HCT116 (cell line): ENCODE measurements at regions not wholly inside any gene's neighbourhood (a gene's known extent, or its start where the extent isn't known, plus 50 kb on each side); places are given as distances from the start of the nearest gene placed in this dataset.

Experiments used
- ATAC-seq: fragments of 200-7000 bp; cut with Tn5 transposase; 2 replicates; pipeline ENCODE4 v1.9.1; 2020; ENCODE audit warnings: mild to moderate bottlenecking, moderate library complexity
- BruUV-seq: library from RNA; stranded (reverse); fragments of 400-500 nt; replicated peaks from 2 replicates; lab custom pipeline; 2021; lab: Mats Ljungman, UMichigan
- CTCF ChIA-PET: fragments of 300-600 bp; sonication (Branson Sonifier 250); formaldehyde crosslinking; loops from one replicate; lab custom pipeline; 2021; ENCODE audit warnings: antibody characterized with exemption; lab: Charles Lee
- POLR2A ChIA-PET: fragments of 300-600, 350-600 bp; sonication (Branson Sonifier 250); formaldehyde crosslinking; loops from one replicate; lab custom pipeline; 2021; ENCODE audit warnings: antibody characterized with exemption; lab: Charles Lee
- RAD21 ChIA-PET, 2 experiments: fragments of 300-600 bp; sonication (Branson Sonifier 250); formaldehyde crosslinking; loops; one replicate each; lab custom pipeline; 2023; ENCODE audit warnings: low total read pairs in 2 of 2; ENCODE audit not compliant: uncharacterized antibody in 2 of 2, unreplicated experiment in 2 of 2, low non-redundant PET in 1 of 2; lab: Charles Lee
- DNase-seq: peaks from one replicate; pipeline ENCODE4 v3.0.0-alpha.2; 2010; ENCODE audit warnings: low read depth, low spot score
- H2AFZ ChIP-seq: fragments of 200-600 bp; shearing (Covaris generic), sonication (generic); 2 replicates; pipeline ENCODE4 v1.6.1; 2017; ENCODE audit warnings: low read depth, mixed run types, mixed read lengths, antibody characterized with exemption, low read length; ENCODE audit not compliant: poor library complexity, severe bottlenecking
- H3K27ac ChIP-seq: 2 replicates; pipeline ENCODE4 v1.5.1; 2012; ENCODE audit warnings: low read depth, low read length
- H3K27me3 ChIP-seq: fragments of 200-600 bp; sonication (generic); 2 replicates; pipeline ENCODE4 v1.6.1; 2016; ENCODE audit warnings: mixed run types, low read length, mixed read lengths; ENCODE audit not compliant: insufficient read depth
- H3K36me3 ChIP-seq, 2 experiments: fragments of 200-500 bp in 1 of 2; fragments of 200-600 bp in 1 of 2; sonication (Bioruptor generic) in 1 of 2; sonication (generic) in 1 of 2; 2 replicates each; pipeline versions ENCODE4 v1.5.1 to v1.6.1; 2014 to 2016; ENCODE audit warnings: low read length in 2 of 2, inconsistent platforms in 1 of 2, mixed read lengths in 1 of 2, mixed run types in 1 of 2; ENCODE audit not compliant: insufficient read depth in 2 of 2, control insufficient read depth in 1 of 2
- H3K4me1 ChIP-seq, 2 experiments: fragments of 200-600 bp in 1 of 2; sonication (generic) in 1 of 2; 2 replicates each; pipeline versions ENCODE4 v1.5.1 to v1.6.1; 2012 to 2017; ENCODE audit warnings: low read length in 2 of 2, inconsistent platforms in 1 of 2, mild to moderate bottlenecking in 1 of 2, mixed read lengths in 1 of 2, mixed run types in 1 of 2, moderate library complexity in 1 of 2; ENCODE audit not compliant: insufficient read depth in 2 of 2, control insufficient read depth in 1 of 2
- H3K4me2 ChIP-seq: fragments of 200-600 bp; sonication (generic); 2 replicates; pipeline ENCODE4 v1.6.1; 2017; ENCODE audit warnings: mixed run types, low read length, mixed read lengths
- H3K4me3 ChIP-seq, 2 experiments: fragments of 200-600 bp in 1 of 2; sonication (generic) in 1 of 2; replicated peaks in 1 of 2; 2 replicates each; pipeline ENCODE4 v1.5.1; 2011 to 2016; ENCODE audit warnings: low read length in 2 of 2, control low read depth in 1 of 2, low read depth in 1 of 2, mild to moderate bottlenecking in 1 of 2, mixed read lengths in 1 of 2, mixed run types in 1 of 2
- H3K79me2 ChIP-seq: fragments of 200-600 bp; sonication (generic); 2 replicates; pipeline ENCODE4 v1.6.1; 2017; ENCODE audit warnings: mild to moderate bottlenecking, mixed run types, low read length, moderate library complexity, mixed read lengths; ENCODE audit not compliant: insufficient read depth
- H3K9ac ChIP-seq: fragments of 200-600 bp; sonication (generic); 2 replicates; pipeline ENCODE4 v1.6.1; 2016; ENCODE audit warnings: low read length, mixed read lengths
- H3K9me2 ChIP-seq: fragments of 200-600 bp; sonication (generic), shearing (Covaris generic); 2 replicates; pipeline ENCODE4 v1.6.1; 2017; ENCODE audit warnings: mixed run types, mild to moderate bottlenecking, moderate library complexity; ENCODE audit not compliant: insufficient read depth
- H3K9me3 ChIP-seq, 2 experiments: fragments of 200-500 bp in 1 of 2; fragments of 200-600 bp in 1 of 2; sonication (Bioruptor generic) in 1 of 2; sonication (generic) in 1 of 2; 2 replicates each; pipeline ENCODE4 v1.6.1; 2014 to 2017; ENCODE audit warnings: low read length in 2 of 2, mixed read lengths in 2 of 2, inconsistent platforms in 1 of 2, low read depth in 1 of 2, mild to moderate bottlenecking in 1 of 2, mixed run types in 1 of 2, moderate library complexity in 1 of 2; ENCODE audit not compliant: control insufficient read depth in 1 of 2, insufficient read depth in 1 of 2
- H4K20me1 ChIP-seq: fragments of 200-600 bp; sonication (generic), shearing (Covaris generic); 2 replicates; pipeline ENCODE4 v1.6.1; 2017; ENCODE audit warnings: mixed run types, mild to moderate bottlenecking, moderate library complexity; ENCODE audit not compliant: insufficient read depth
- CBX3 ChIP-seq: IDR thresholded peaks from 2 replicates; pipeline ENCODE4 v1.6.1; 2012; ENCODE audit warnings: low read depth
- ELF1 ChIP-seq: IDR thresholded peaks from 2 replicates; pipeline ENCODE4 v1.6.1; 2012; ENCODE audit warnings: low read depth, borderline replicate concordance
- EZH2 ChIP-seq: fragments of 200-600 bp; sonication (generic); IDR thresholded peaks from 2 replicates; pipeline ENCODE4 v1.6.1; 2017; ENCODE audit warnings: antibody characterized with exemption, mixed run types
- FOSL1 ChIP-seq: IDR thresholded peaks from 2 replicates; pipeline ENCODE4 v1.6.1; 2012; ENCODE audit warnings: low read depth
- JUND ChIP-seq: IDR thresholded peaks from 2 replicates; pipeline ENCODE4 v1.6.1; 2012
- POLR2A ChIP-seq: IDR thresholded peaks from 2 replicates; pipeline ENCODE4 v1.7.0; 2011; ENCODE audit warnings: borderline replicate concordance; ENCODE audit not compliant: insufficient read depth, insufficient read length; ENCODE audit errors: extremely low read depth
- RAD21 ChIP-seq: IDR thresholded peaks from 2 replicates; pipeline ENCODE4 v1.6.1; 2012; ENCODE audit warnings: low read depth, mild to moderate bottlenecking
- SP1 ChIP-seq: IDR thresholded peaks from 2 replicates; pipeline ENCODE4 v1.6.1; 2012; ENCODE audit warnings: low read depth
- ZNF274 ChIP-seq: fragments of 200-500 bp; sonication (Bioruptor generic); IDR thresholded peaks from 2 replicates; pipeline ENCODE4 v1.6.1; 2014; ENCODE audit warnings: mild to moderate bottlenecking, low read depth, low read length, inconsistent platforms
- intact Hi-C: fragments of 100-400 bp; cut with micrococcal nuclease; formaldehyde crosslinking; loops from 2 replicates; pipeline ENCODE4 v1.10.0; 2022

DNA sequence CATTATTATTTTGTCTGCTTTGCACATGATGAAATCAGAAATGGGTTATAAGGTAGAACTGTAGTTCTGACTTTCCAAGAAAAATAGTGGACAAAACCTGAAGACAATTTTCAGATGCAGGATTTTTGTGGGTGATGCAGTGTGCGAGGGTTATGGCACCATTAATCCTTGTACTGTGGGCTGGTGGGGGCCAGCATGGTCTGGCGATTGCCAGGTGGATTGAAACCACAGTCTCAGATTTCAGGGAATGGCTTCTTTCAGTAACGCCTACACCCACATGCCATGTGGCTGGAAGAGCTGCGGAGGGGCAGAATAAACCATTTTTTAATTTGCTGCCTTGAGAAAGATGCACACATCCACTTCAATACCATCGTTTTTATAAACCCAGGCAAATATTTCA, 150.5 kb downstream of the ARSF start (continued):
- no peak for TF ChIP-seq SP1

DNA sequence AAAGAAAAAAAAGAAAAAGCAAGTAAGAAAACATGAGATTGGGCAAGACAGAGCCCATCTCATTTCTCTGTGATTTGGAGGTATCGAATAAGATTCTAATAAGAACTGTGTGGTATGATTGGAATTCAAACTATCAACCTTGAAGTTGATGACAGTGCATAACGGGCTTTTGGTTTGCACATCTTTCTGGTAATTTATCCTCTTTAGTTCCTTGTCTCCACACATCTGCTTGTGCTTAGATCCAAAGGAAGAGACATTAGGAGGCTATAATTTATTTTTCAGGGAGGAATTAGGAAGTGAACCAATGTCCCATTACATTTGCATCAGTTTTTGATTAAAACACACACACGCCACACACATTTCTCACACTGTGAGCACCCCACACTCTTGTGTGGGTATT, 149.9 kb downstream of the ARSF start:
- CTCF ChIA-PET, result no interaction called here
- no TSS peak for BruUV-seq
- Histone ChIP-seq H3K9me3 (no peaks in the 10 kb centered on the region), H2AFZ (no peak overlapping the region), H3K4me3 (no peak overlapping the region), H3K27ac (no peak overlapping the region), H3K36me3 (no peaks in the 10 kb centered on the region), H3K9me2 (no peaks in the 10 kb centered on the region), H3K79me2 (no peaks in the 10 kb centered on the region), H3K9ac (no peak overlapping the region), H3K4me1 (no peaks in the 10 kb centered on the region), H3K27me3 (no peaks in the 10 kb centered on the region), H3K4me2 (no peak overlapping the region), H4K20me1 (no peaks in the 10 kb centered on the region)
- RAD21 ChIA-PET, result no interaction called here
- TF ChIP-seq ZNF274 (no peak), FOSL1 (no peak), ELF1 (no peak), CBX3 (no peak), POLR2A (no peak), JUND (no peak), SP1 (no peak), RAD21 (no peak), EZH2 (no peak)
- DNase-seq, result no peak
- POLR2A ChIA-PET, result no interaction called here
- no peak for ATAC-seq
- intact Hi-C loops, result no loop called here

DNA sequence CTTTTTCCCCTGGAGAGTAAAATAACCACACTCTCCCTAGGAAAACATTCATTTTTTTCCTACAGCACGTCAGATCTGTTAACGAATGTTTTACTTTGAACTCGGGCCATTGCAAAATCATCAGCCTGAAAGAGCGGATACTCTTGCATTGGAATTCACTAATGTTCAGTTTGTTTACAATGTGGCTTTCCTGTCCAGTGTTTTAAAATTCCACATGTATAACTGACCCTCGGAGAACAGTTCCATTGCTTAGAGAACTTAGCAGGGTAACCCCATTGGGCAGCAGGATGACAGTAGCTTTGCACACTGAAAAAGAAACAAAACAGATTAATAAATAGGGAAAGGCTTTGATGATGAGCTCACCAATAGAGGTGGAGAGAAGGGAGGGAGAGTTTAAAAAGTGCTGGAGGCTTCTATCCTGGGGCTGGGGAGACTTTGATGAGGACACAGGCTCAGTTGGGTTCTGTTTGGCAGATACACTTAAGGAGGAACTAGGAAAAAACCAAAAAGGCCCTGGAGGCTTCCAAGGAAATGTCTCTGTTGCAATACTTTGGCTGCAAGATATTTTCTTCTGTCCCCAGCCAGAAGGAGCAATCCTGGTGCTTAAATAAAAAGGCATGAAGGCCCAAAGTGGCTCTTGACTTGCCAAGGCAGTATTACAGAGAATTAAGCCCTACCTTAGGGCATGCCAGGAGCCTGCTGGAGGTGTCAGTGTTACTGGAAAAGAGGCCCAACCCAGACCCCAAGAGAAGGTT, 143.1 kb downstream of the ARSF start:
- no peak overlapping the region for H3K4me3 ChIP-seq
- no peak overlapping the region for H2AFZ ChIP-seq
- BruUV-seq, result no TSS peak
- H3K4me2 ChIP-seq, result no peak overlapping the region
- H3K4me1 ChIP-seq, result no peaks in the 10 kb centered on the region
- no peak overlapping the region for H3K9ac ChIP-seq
- no peak for DNase-seq
- no peaks in the 10 kb centered on the region for H3K27me3 ChIP-seq
- intact Hi-C loops, result no loop called here
- CTCF ChIA-PET, result no interaction called here
- no peak overlapping the region for H3K27ac ChIP-seq
- H3K36me3 ChIP-seq, result no peaks in the 10 kb centered on the region
- no peaks in the 10 kb centered on the region for H3K9me2 ChIP-seq
- RAD21 ChIA-PET, result no interaction called here
- H3K9me3 ChIP-seq, result no peaks in the 10 kb centered on the region
- no peak for TF ChIP-seq POLR2A
- TF ChIP-seq, all 23 proteins: peak for 0
- ATAC-seq, result no peak
- Histone ChIP-seq H3K79me2 (no peaks in the 10 kb centered on the region), H4K20me1 (no peaks in the 10 kb centered on the region)
- POLR2A ChIA-PET, result no interaction called here
